ENCODE measurements at regions not wholly inside any gene's neighbourhood (a gene's known extent, or its start where the extent isn't known, plus 50 kb on each side); places are given as distances from the start of the nearest gene placed in this dataset.

- TF ChIP-seq CTCF (IDR thresholded peaks at IDR 0.05; ENCODE audit: low read depth, low read length), result no peak
- TF ChIP-seq POLR2A (IDR thresholded peaks at IDR 0.05; ENCODE audit: extremely low read depth, insufficient read length), result no peak
- TF ChIP-seq MAX (IDR thresholded peaks at IDR 0.05; ENCODE audit: low read depth, low read length), result no peak
- no peak for TF ChIP-seq MYC (IDR thresholded peaks at IDR 0.05; ENCODE audit: low read depth, low read length)
Measured at GRCh38 chr12:41920355-41920754, 224.3 kb downstream of the GXYLT1 start.

Data from NB4 (cell line).